ENCODE measurements at regions not wholly inside any gene's neighbourhood (a gene's known extent, or its start where the extent isn't known, plus 50 kb on each side); places are given as distances from the start of the nearest gene placed in this dataset.

DNA sequence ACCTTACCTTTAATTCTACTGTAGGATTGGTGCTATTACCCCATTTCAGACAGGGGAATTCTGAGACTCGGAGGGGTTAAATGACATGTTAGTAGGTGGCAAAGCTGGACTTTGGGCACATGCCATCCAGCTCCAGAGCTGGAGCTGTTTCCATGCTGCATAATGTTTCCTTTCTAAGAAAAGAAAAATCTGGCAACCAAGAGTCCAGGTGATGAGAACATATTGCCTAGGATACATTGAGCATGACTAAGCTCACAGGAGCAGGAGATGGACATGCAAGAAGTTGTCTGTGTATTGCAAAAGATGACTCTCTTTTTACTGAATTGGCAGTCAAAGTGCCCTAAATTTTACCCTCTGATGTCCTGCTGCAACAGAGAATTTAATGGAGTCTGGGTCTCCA is 150.8 kb upstream of the SYT13 start:
- no peak overlapping the region for H3K4me3 ChIP-seq (ENCODE audit: low read length in 2 of 2)
- H3K14ac ChIP-seq (ENCODE audit: low read length), result no peak overlapping the region
- H3K9ac ChIP-seq (ENCODE audit: low read depth, low read length, poor library complexity), result no peak overlapping the region
- no peak for DNase-seq (ENCODE audit: low spot score)
- no peak overlapping the region for H2AFZ ChIP-seq (ENCODE audit: low read length)
- H3K79me1 ChIP-seq (ENCODE audit: low read depth, low read length), result no peaks in the 10 kb centered on the region
- H2BK5ac ChIP-seq (ENCODE audit: low read length), result no peak overlapping the region
- no peak overlapping the region for H3K27ac ChIP-seq (replicated peaks; ENCODE audit: low read length)
- H2BK15ac ChIP-seq (ENCODE audit: low read length), result no peak overlapping the region
- peaks cover 0 to 14% (median 0%) of the 10 kb centered on the region in 3 experiments for H3K27me3 ChIP-seq (ENCODE audit: control insufficient read depth in 3 of 3, insufficient read depth in 3 of 3, low read depth in 1 of 3, low read length in 3 of 3)
- H3K18ac ChIP-seq (ENCODE audit: low read length), result no peak overlapping the region
- no peak overlapping the region for H3K4me2 ChIP-seq (ENCODE audit: insufficient read depth, low read length, poor library complexity, severe bottlenecking)
- no peaks in the 10 kb centered on the region for H3K4me1 ChIP-seq (ENCODE audit: control insufficient read depth in 2 of 2, insufficient read depth in 1 of 2, low read depth in 1 of 2, low read length in 2 of 2)
- H2BK12ac ChIP-seq (ENCODE audit: low read length), result no peak overlapping the region
- no peak overlapping the region for H2BK120ac ChIP-seq (ENCODE audit: low read depth, low read length)
- H2AK5ac ChIP-seq (ENCODE audit: low read depth, low read length), result no peak overlapping the region
- H3K36me3 ChIP-seq (replicated peaks in 1 of 2; ENCODE audit: control insufficient read depth in 2 of 2, insufficient read depth in 2 of 2, low read length in 2 of 2), result no peaks in the 10 kb centered on the region
- no peak overlapping the region for H4K8ac ChIP-seq (ENCODE audit: low read depth, low read length)
- no CpG with 5 or more reads among the region's 1 CpG for WGBS, 2 donors (ENCODE audit: extremely low coverage in 2 of 2, insufficient read length in 2 of 2, insufficient replicate concordance in 1 of 2)
- H3K23ac ChIP-seq (ENCODE audit: low read depth, low read length, poor library complexity), result no peak overlapping the region
- no peak overlapping the region for H3K4ac ChIP-seq (ENCODE audit: low read length)
- no peaks in the 10 kb centered on the region for H3K9me3 ChIP-seq (replicated peaks in 1 of 2; ENCODE audit: control insufficient read depth in 2 of 2, insufficient read depth in 1 of 2, low read depth in 1 of 2, low read length in 2 of 2)
- H4K91ac ChIP-seq (ENCODE audit: low read depth, low read length, poor library complexity), result no peak overlapping the region

DNA sequence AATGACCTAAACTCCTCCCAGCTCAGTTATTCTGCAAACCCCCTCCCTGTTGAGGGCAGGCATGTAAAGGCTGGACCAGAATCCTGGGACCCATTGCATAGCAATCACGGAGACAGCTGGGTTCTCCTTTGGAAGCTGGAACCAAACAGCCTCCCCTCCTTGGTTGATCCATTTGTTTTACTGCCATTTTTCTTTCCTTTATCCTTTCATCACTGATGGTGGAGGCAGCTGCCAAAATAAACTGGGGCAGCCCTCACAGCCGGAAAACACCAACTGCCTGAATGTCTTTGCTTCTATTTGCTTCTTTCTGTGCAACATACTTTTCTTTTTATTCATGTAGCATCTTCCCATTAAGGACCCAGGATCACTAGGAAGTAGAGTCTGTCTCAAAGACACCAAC is 150.0 kb upstream of the SYT13 start:
- Histone ChIP-seq H3K18ac (ENCODE audit: low read length) (no peak overlapping the region), H2AK5ac (ENCODE audit: low read depth, low read length) (no peak overlapping the region), H3K27me3 (ENCODE audit: control insufficient read depth in 3 of 3, insufficient read depth in 3 of 3, low read depth in 1 of 3, low read length in 3 of 3) (peaks cover 0 to 22% (median 0%) of the 10 kb centered on the region in 3 experiments), H3K4me2 (ENCODE audit: insufficient read depth, low read length, poor library complexity, severe bottlenecking) (no peak overlapping the region), H3K4me1 (ENCODE audit: control insufficient read depth in 2 of 2, insufficient read depth in 1 of 2, low read depth in 1 of 2, low read length in 2 of 2) (peaks cover 0 to 2% of the 10 kb centered on the region in 2 donors), H3K23ac (ENCODE audit: low read depth, low read length, poor library complexity) (no peak overlapping the region), H3K79me1 (ENCODE audit: low read depth, low read length) (no peaks in the 10 kb centered on the region), H4K8ac (ENCODE audit: low read depth, low read length) (no peak overlapping the region), H3K4me3 (ENCODE audit: low read length in 2 of 2) (no peak overlapping the region), H2BK15ac (ENCODE audit: low read length) (no peak overlapping the region), H2BK12ac (ENCODE audit: low read length) (no peak overlapping the region), H4K91ac (ENCODE audit: low read depth, low read length, poor library complexity) (no peak overlapping the region), H3K27ac (replicated peaks; ENCODE audit: low read length) (no peak overlapping the region), H2BK5ac (ENCODE audit: low read length) (no peak overlapping the region), H2AFZ (ENCODE audit: low read length) (no peak overlapping the region), H3K4ac (ENCODE audit: low read length) (no peak overlapping the region), H2BK120ac (ENCODE audit: low read depth, low read length) (no peak overlapping the region), H3K9me3 (replicated peaks in 1 of 2; ENCODE audit: control insufficient read depth in 2 of 2, insufficient read depth in 1 of 2, low read depth in 1 of 2, low read length in 2 of 2) (no peaks in the 10 kb centered on the region), H3K9ac (ENCODE audit: low read depth, low read length, poor library complexity) (no peak overlapping the region), H3K14ac (ENCODE audit: low read length) (no peak overlapping the region), H3K36me3 (replicated peaks in 1 of 2; ENCODE audit: control insufficient read depth in 2 of 2, insufficient read depth in 2 of 2, low read length in 2 of 2) (no peaks in the 10 kb centered on the region)
- WGBS, 2 donors (ENCODE audit: extremely low coverage in 2 of 2, insufficient read length in 2 of 2, insufficient replicate concordance in 1 of 2), result no CpG with 5 or more reads among the region's 2 CpGs
- no peak for DNase-seq (ENCODE audit: low spot score)

- H3K79me1 ChIP-seq (ENCODE audit: low read depth, low read length), result no peaks in the 10 kb centered on the region
These were observed 149.6 kb upstream of the SYT13 start for GRCh38 chr11:45435706-45436105.

DNA sequence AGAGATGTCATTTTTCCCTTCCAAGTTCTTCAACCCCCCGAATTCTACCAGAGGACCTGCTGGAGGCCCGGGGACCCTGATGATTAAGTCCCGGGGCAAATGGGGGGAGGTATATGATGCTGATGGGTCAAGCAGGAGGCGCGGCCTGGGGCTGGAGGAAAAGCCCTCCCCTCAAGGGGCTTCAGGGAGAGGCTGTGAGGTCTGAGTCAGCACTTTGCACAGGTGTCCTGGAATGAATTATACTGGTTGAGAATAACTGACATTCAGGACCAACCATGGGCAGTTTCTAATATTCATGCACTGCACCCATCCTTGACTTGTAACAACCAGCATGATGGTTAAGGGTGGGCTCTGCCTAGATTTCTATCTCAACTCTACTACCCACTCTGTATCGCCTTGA is 146.8 kb upstream of the SYT13 start:
- no peak overlapping the region for H2AK5ac ChIP-seq (ENCODE audit: low read depth, low read length)
- H3K79me1 ChIP-seq (ENCODE audit: low read depth, low read length), result no peaks in the 10 kb centered on the region
- H3K23ac ChIP-seq (ENCODE audit: low read depth, low read length, poor library complexity), result no peak overlapping the region
- H3K36me3 ChIP-seq (replicated peaks in 1 of 2; ENCODE audit: control insufficient read depth in 2 of 2, insufficient read depth in 2 of 2, low read length in 2 of 2), result no peaks in the 10 kb centered on the region
- H3K4me3 ChIP-seq (ENCODE audit: low read length in 2 of 2), result no peak overlapping the region
- H3K9me3 ChIP-seq (replicated peaks in 1 of 2; ENCODE audit: control insufficient read depth in 2 of 2, insufficient read depth in 1 of 2, low read depth in 1 of 2, low read length in 2 of 2), result no peaks in the 10 kb centered on the region
- no peak overlapping the region for H3K9ac ChIP-seq (ENCODE audit: low read depth, low read length, poor library complexity)
- no peak overlapping the region for H3K14ac ChIP-seq (ENCODE audit: low read length)
- H3K27ac ChIP-seq (replicated peaks; ENCODE audit: low read length), result no peak overlapping the region
- no CpG with 5 or more reads among the region's 6 CpGs for WGBS, 2 donors (ENCODE audit: extremely low coverage in 2 of 2, insufficient read length in 2 of 2, insufficient replicate concordance in 1 of 2)
- peaks cover 0 to 28% (median 0%) of the 10 kb centered on the region in 3 experiments for H3K27me3 ChIP-seq (ENCODE audit: control insufficient read depth in 3 of 3, insufficient read depth in 3 of 3, low read depth in 1 of 3, low read length in 3 of 3)
- peaks cover 0 to 2% of the 10 kb centered on the region in 2 donors for H3K4me1 ChIP-seq (ENCODE audit: control insufficient read depth in 2 of 2, insufficient read depth in 1 of 2, low read depth in 1 of 2, low read length in 2 of 2)
- H2BK12ac ChIP-seq (ENCODE audit: low read length), result no peak overlapping the region
- H3K18ac ChIP-seq (ENCODE audit: low read length), result no peak overlapping the region
- no peak overlapping the region for H4K8ac ChIP-seq (ENCODE audit: low read depth, low read length)
- no peak overlapping the region for H2BK15ac ChIP-seq (ENCODE audit: low read length)
- DNase-seq (ENCODE audit: low spot score), result no peak
- H3K4ac ChIP-seq (ENCODE audit: low read length), result no peak overlapping the region
- no peak overlapping the region for H2AFZ ChIP-seq (ENCODE audit: low read length)
- H2BK5ac ChIP-seq (ENCODE audit: low read length), result no peak overlapping the region
- no peak overlapping the region for H2BK120ac ChIP-seq (ENCODE audit: low read depth, low read length)
- H3K4me2 ChIP-seq (ENCODE audit: insufficient read depth, low read length, poor library complexity, severe bottlenecking), result no peak overlapping the region
- no peak overlapping the region for H4K91ac ChIP-seq (ENCODE audit: low read depth, low read length, poor library complexity)

More at GRCh38 chr11:45435706-45436105, 149.6 kb upstream of the SYT13 start:
- H3K4me1 ChIP-seq (ENCODE audit: control insufficient read depth in 2 of 2, insufficient read depth in 1 of 2, low read depth in 1 of 2, low read length in 2 of 2), result peaks cover 0 to 2% of the 10 kb centered on the region in 2 donors
- no peak overlapping the region for H2AK5ac ChIP-seq (ENCODE audit: low read depth, low read length)
- H2BK5ac ChIP-seq (ENCODE audit: low read length), result no peak overlapping the region
- no peaks in the 10 kb centered on the region for H3K36me3 ChIP-seq (replicated peaks in 1 of 2; ENCODE audit: control insufficient read depth in 2 of 2, insufficient read depth in 2 of 2, low read length in 2 of 2)
- no peak overlapping the region for H3K4me3 ChIP-seq (ENCODE audit: low read length in 2 of 2)
- peak overlapping the region; percentile 1 for H3K18ac ChIP-seq (ENCODE audit: low read length)
- no peak overlapping the region for H3K14ac ChIP-seq (ENCODE audit: low read length)
- no peak overlapping the region for H4K8ac ChIP-seq (ENCODE audit: low read depth, low read length)
- no peak overlapping the region for H3K4me2 ChIP-seq (ENCODE audit: insufficient read depth, low read length, poor library complexity, severe bottlenecking)
- no peak overlapping the region for H4K91ac ChIP-seq (ENCODE audit: low read depth, low read length, poor library complexity)
- no peak overlapping the region for H2BK120ac ChIP-seq (ENCODE audit: low read depth, low read length)
- no peak overlapping the region for H3K4ac ChIP-seq (ENCODE audit: low read length)
- no peak overlapping the region for H2BK15ac ChIP-seq (ENCODE audit: low read length)
- H3K9ac ChIP-seq (ENCODE audit: low read depth, low read length, poor library complexity), result no peak overlapping the region
- no peak for DNase-seq (ENCODE audit: low spot score)
- H3K27me3 ChIP-seq (ENCODE audit: control insufficient read depth in 3 of 3, insufficient read depth in 3 of 3, low read depth in 1 of 3, low read length in 3 of 3), result peaks cover 0 to 24% (median 0%) of the 10 kb centered on the region in 3 experiments
- H3K23ac ChIP-seq (ENCODE audit: low read depth, low read length, poor library complexity), result no peak overlapping the region
- H2BK12ac ChIP-seq (ENCODE audit: low read length), result no peak overlapping the region
- no peaks in the 10 kb centered on the region for H3K9me3 ChIP-seq (replicated peaks in 1 of 2; ENCODE audit: control insufficient read depth in 2 of 2, insufficient read depth in 1 of 2, low read depth in 1 of 2, low read length in 2 of 2)
- no CpG with 5 or more reads among the region's 3 CpGs for WGBS, 2 donors (ENCODE audit: extremely low coverage in 2 of 2, insufficient read length in 2 of 2, insufficient replicate concordance in 1 of 2)
- no peak overlapping the region for H2AFZ ChIP-seq (ENCODE audit: low read length)
- H3K27ac ChIP-seq (replicated peaks; ENCODE audit: low read length), result no peak overlapping the region

Data from neuronal stem cell (in vitro differentiated cells).